Prostate gland (tissue), 2 donors: ENCODE measurements at regions not wholly inside any gene's neighbourhood (a gene's known extent, or its start where the extent isn't known, plus 50 kb on each side); places are given as distances from the start of the nearest gene placed in this dataset.

Experiments used
- DNase-seq: peaks from one replicate; pipeline ENCODE4 v3.0.0-alpha.2; 2019; ENCODE audit warnings: low spot score
- H3K27ac ChIP-seq, 2 donors: fragments of 200-600 bp; sonication (generic); 2 replicates each; pipeline ENCODE4 v1.5.1; 2017 to 2019
- H3K27me3 ChIP-seq: fragments of 200-600 bp; sonication (generic); replicated peaks from 2 replicates; pipeline ENCODE4 v1.5.1; 2019; ENCODE audit not compliant: insufficient read depth
- H3K36me3 ChIP-seq, 2 donors: fragments of 200-600 bp; sonication (generic); 1 replicate in 1 of 2; 2 replicates in 1 of 2; pipeline versions ENCODE4 v1.5.1 to v1.8.1; 2017 to 2019
- H3K4me1 ChIP-seq: fragments of 200-600 bp; sonication (generic); replicated peaks from 2 replicates; pipeline ENCODE4 v1.5.1; 2019
- H3K4me3 ChIP-seq, 2 donors: fragments of 200-600 bp; sonication (generic); 2 replicates each; pipeline ENCODE4 v1.5.1; 2017 to 2019
- H3K9me3 ChIP-seq: fragments of 200-600 bp; sonication (generic); 2 replicates; pipeline ENCODE4 v1.5.1; 2017
- CTCF ChIP-seq, 4 experiments: fragments of 200-600 bp in 2 of 4; fragments of 450-650 bp in 2 of 4; sonication (generic) in 2 of 4; IDR thresholded peaks; 1 replicate in 3 of 4; 2 replicates in 1 of 4; pipeline ENCODE4 v1.5.1; 2016 to 2019; ENCODE audit warnings: antibody characterized with exemption in 4 of 4, mild to moderate bottlenecking in 2 of 4, moderate library complexity in 2 of 4
- POLR2A ChIP-seq: fragments of 450-650 bp; IDR thresholded peaks from one replicate; pipeline ENCODE4 v1.6.1; 2016; ENCODE audit warnings: antibody characterized with exemption, mild to moderate bottlenecking
- POLR2AphosphoS5 ChIP-seq: sonication (generic); formaldehyde crosslinking; IDR thresholded peaks from one replicate; pipeline ENCODE4 v1.6.1; 2017; ENCODE audit warnings: antibody characterized with exemption
- WGBS: methylation state at CpG from one replicate; pipeline ENCODE4 v1.1.5; 2018; 5-methylcytosine and 5-hydroxymethylcytosine counted together
- intact Hi-C: fragments of 100-400 bp; cut with DNase I; formaldehyde crosslinking; loops from one replicate; pipeline ENCODE4 v1.14.2; 2022

GRCh38 chr16:87238361-87238715 lies 78.9 kb downstream of the C16orf95 start:
- no peak for TF ChIP-seq POLR2AphosphoS5
- TF ChIP-seq POLR2A, result no peak
- TF ChIP-seq CTCF (IDR thresholded peaks at IDR 0.05), result no peak
- DNase-seq, result no peak
- H3K4me3 ChIP-seq, result no peak overlapping the region
- WGBS, result 95% methylated on average over 6 of the region's 6 CpGs
- no peaks in the 10 kb centered on the region for H3K9me3 ChIP-seq
- no peaks in the 10 kb centered on the region for H3K36me3 ChIP-seq
- no peaks in the 10 kb centered on the region for H3K4me1 ChIP-seq
- intact Hi-C loops, result no loop called here
- H3K27ac ChIP-seq, result no peak overlapping the region
- no peaks in the 10 kb centered on the region for H3K27me3 ChIP-seq

- 86% methylated on average over 4 of the region's 4 CpGs for WGBS
- no peak for DNase-seq
- TF ChIP-seq POLR2AphosphoS5 (no peak), CTCF (IDR thresholded peaks at IDR 0.05) (no peak), POLR2A (no peak)
Observed at GRCh38 chr16:87239545-87239944, 77.6 kb downstream of the C16orf95 start.

GRCh38 chr16:87240211-87241136 lies 76.7 kb downstream of the C16orf95 start:
- Histone ChIP-seq H3K4me1 (no peaks in the 10 kb centered on the region), H3K27ac (no peak overlapping the region), H3K9me3 (no peaks in the 10 kb centered on the region), H3K27me3 (no peaks in the 10 kb centered on the region), H3K4me3 (no peak overlapping the region), H3K36me3 (no peaks in the 10 kb centered on the region)
- TF ChIP-seq POLR2A (no peak), CTCF (IDR thresholded peaks at IDR 0.05) (no peak), POLR2AphosphoS5 (no peak)
- intact Hi-C loops, result no loop called here
- 41% methylated on average over 14 of the region's 14 CpGs for WGBS
- no peak for DNase-seq

More at GRCh38 chr16:87239545-87239944, 77.6 kb downstream of the C16orf95 start:
- no peak overlapping the region for H3K4me3 ChIP-seq
- H3K27me3 ChIP-seq, result no peaks in the 10 kb centered on the region
- intact Hi-C loops, result no loop called here
- H3K27ac ChIP-seq, result no peak overlapping the region
- no peaks in the 10 kb centered on the region for H3K9me3 ChIP-seq
- no peaks in the 10 kb centered on the region for H3K36me3 ChIP-seq
- H3K4me1 ChIP-seq, result no peaks in the 10 kb centered on the region

- Histone ChIP-seq H3K36me3 (no peaks in the 10 kb centered on the region), H3K27ac (no peak overlapping the region), H3K4me1 (no peaks in the 10 kb centered on the region), H3K9me3 (no peaks in the 10 kb centered on the region), H3K4me3 (no peak overlapping the region), H3K27me3 (no peaks in the 10 kb centered on the region)
- DNase-seq, result no peak
- intact Hi-C loops, result no loop called here
- WGBS, result 47% methylated on average over 15 of the region's 15 CpGs
- TF ChIP-seq POLR2A (no peak), CTCF (IDR thresholded peaks at IDR 0.05) (no peak), POLR2AphosphoS5 (no peak)
Observed at GRCh38 chr16:87241137-87241771, 75.9 kb downstream of the C16orf95 start.

- DNase-seq, result no peak
- no peak overlapping the region for H3K27ac ChIP-seq
- no peaks in the 10 kb centered on the region for H3K9me3 ChIP-seq
- intact Hi-C loops, result no loop called here
- TF ChIP-seq POLR2AphosphoS5 (no peak), POLR2A (no peak), CTCF (IDR thresholded peaks at IDR 0.05) (no peak)
- 90% methylated on average over 7 of the region's 7 CpGs for WGBS
- no peaks in the 10 kb centered on the region for H3K4me1 ChIP-seq
- H3K36me3 ChIP-seq, result no peaks in the 10 kb centered on the region
- H3K27me3 ChIP-seq, result no peaks in the 10 kb centered on the region
- H3K4me3 ChIP-seq, result no peak overlapping the region
Observed at GRCh38 chr16:87243478-87243877, 73.7 kb downstream of the C16orf95 start.
